Stimulated activated CD8-positive, alpha-beta memory T cell treated with anti-CD3 and anti-CD28 coated beads, Interleukin-7, amount 100 ng/mL, for 4 hours (primary cell): ENCODE measurements at regions not wholly inside any gene's neighbourhood (a gene's known extent, or its start where the extent isn't known, plus 50 kb on each side); places are given as distances from the start of the nearest gene placed in this dataset.

Source experiments
- DNase-seq, 2 donors: peaks; one replicate each; pipeline ENCODE4 v3.0.0-alpha.2; 2020; ENCODE audit warnings: low read depth in 2 of 2

GRCh38 chr3:193780397-193780796 lies 187.4 kb downstream of the OPA1 start:
- DNase-seq: no peak

GRCh38 chr3:193780810-193781478 lies 187.9 kb downstream of the OPA1 start:
- no peak for DNase-seq

GRCh38 chr3:193782276-193782647 lies 189.3 kb downstream of the OPA1 start:
- DNase-seq: no peak

GRCh38 chr3:193782747-193783146 lies 189.7 kb downstream of the OPA1 start:
- DNase-seq: no peak

GRCh38 chr3:193783166-193783896 lies 190.3 kb downstream of the OPA1 start:
- DNase-seq: no peak

- no peak for DNase-seq
These were observed 191.8 kb downstream of the OPA1 start for GRCh38 chr3:193784822-193785221.

- no peak for DNase-seq
These were observed 194.5 kb downstream of the OPA1 start for GRCh38 chr3:193787496-193787870.

- no peak for DNase-seq
These were observed 195.4 kb downstream of the OPA1 start for GRCh38 chr3:193788189-193788991.

- DNase-seq: no peak
These were observed 196.4 kb downstream of the OPA1 start for GRCh38 chr3:193789455-193789854.

GRCh38 chr3:193790086-193790990 lies 197.3 kb downstream of the OPA1 start:
- no peak for DNase-seq

GRCh38 chr3:193791041-193792032 lies 198.3 kb downstream of the OPA1 start:
- no peak for DNase-seq

GRCh38 chr3:193793123-193793522 lies 200.1 kb downstream of the OPA1 start:
- DNase-seq: no peak

- DNase-seq: no peak
These were observed 201.2 kb downstream of the OPA1 start for GRCh38 chr3:193794002-193794881.

- no peak for DNase-seq
These were observed 202.2 kb downstream of the OPA1 start for GRCh38 chr3:193795062-193795690.

- DNase-seq: no peak
These were observed 203.1 kb downstream of the OPA1 start for GRCh38 chr3:193796089-193796488.

GRCh38 chr3:193797566-193797965 lies 204.6 kb downstream of the OPA1 start:
- DNase-seq: no peak

- DNase-seq: no peak
These were observed 205.0 kb downstream of the OPA1 start for GRCh38 chr3:193798051-193798450.

- DNase-seq: no peak
These were observed 207.4 kb downstream of the OPA1 start for GRCh38 chr3:193800138-193801043.
